GM12878 (cell line): ENCODE measurements at regions not wholly inside any gene's neighbourhood (a gene's known extent, or its start where the extent isn't known, plus 50 kb on each side); places are given as distances from the start of the nearest gene placed in this dataset.

Source experiments
- ATAC-seq: fragments of 200-7000 bp; cut with Tn5 transposase; 3 replicates; pipeline ENCODE4 v1.9.1; 2020; ENCODE audit warnings: mild to moderate bottlenecking, moderate library complexity
- BruUV-seq: library from RNA; stranded (reverse); fragments of 400-500 nt; replicated peaks from 2 replicates; lab custom pipeline; 2021; lab: Mats Ljungman, UMichigan
- CTCF ChIA-PET: fragments of 300-600 bp; sonication (Branson Sonifier 250); formaldehyde crosslinking; extraction: SDS; loops from one replicate; lab custom pipeline; 2021; ENCODE audit warnings: inconsistent platforms; lab: Yijun Ruan, JAX
- POLR2A ChIA-PET: fragments of 350-600 bp; formaldehyde crosslinking; extraction: SDS; loops from one replicate; lab custom pipeline; 2021; ENCODE audit warnings: inconsistent platforms; lab: Charles Lee
- RAD21 ChIA-PET: fragments of 300-600 bp; sonication (Branson Sonifier 250); formaldehyde crosslinking; loops from one replicate; lab custom pipeline; 2023; ENCODE audit warnings: antibody characterized with exemption; ENCODE audit not compliant: unreplicated experiment; lab: Charles Lee
- SMC1A ChIA-PET: fragments of 300-600 bp; sonication (Branson Sonifier 250); formaldehyde crosslinking; loops from one replicate; lab custom pipeline; 2023; ENCODE audit not compliant: unreplicated experiment, uncharacterized antibody; lab: Charles Lee
- DNase-seq: peaks from one replicate; pipeline ENCODE4 v3.0.0-alpha.2; 2011; ENCODE audit warnings: low read depth, low spot score
- FAIRE-seq: peaks from 3 replicates; lab custom pipeline; 2011; peaks lifted over from hg19 to GRCh38; lab: Jason Lieb, UNC
- H2AFZ ChIP-seq: 2 replicates; pipeline ENCODE4 v1.6.0; 2011; ENCODE audit warnings: low read depth, low read length, control low read depth; ENCODE audit not compliant: control insufficient read depth
- H3K27ac ChIP-seq: 2 replicates; pipeline ENCODE4 v1.5.1; 2011; ENCODE audit warnings: control low read depth; ENCODE audit not compliant: control insufficient read depth, insufficient read depth
- H3K27me3 ChIP-seq, 2 experiments: replicated peaks in 1 of 2; 2 replicates each; pipeline versions ENCODE4 v1.6.0 to v1.6.1; 2011; ENCODE audit warnings: low read length in 1 of 2; ENCODE audit not compliant: control insufficient read depth in 2 of 2, insufficient read depth in 2 of 2
- H3K36me3 ChIP-seq, 2 experiments: 2 replicates each; pipeline ENCODE4 v1.5.1; 2011; ENCODE audit warnings: low read length in 1 of 2; ENCODE audit not compliant: control insufficient read depth in 2 of 2, insufficient read depth in 2 of 2
- H3K4me1 ChIP-seq: 2 replicates; pipeline ENCODE4 v1.6.1; 2011; ENCODE audit warnings: mild to moderate bottlenecking, low read length, moderate library complexity, mixed read lengths; ENCODE audit not compliant: control insufficient read depth, insufficient read depth
- H3K4me2 ChIP-seq: 2 replicates; pipeline ENCODE4 v1.6.0; 2011; ENCODE audit warnings: control low read depth; ENCODE audit not compliant: control insufficient read depth, insufficient read depth
- H3K4me3 ChIP-seq: fragments of 200-600 bp; sonication (generic); 2 replicates; pipeline ENCODE4 v1.5.1; 2016
- H3K79me2 ChIP-seq: 2 replicates; pipeline ENCODE4 v1.6.0; 2011; ENCODE audit warnings: low read length; ENCODE audit not compliant: control insufficient read depth, insufficient read depth
- H3K9ac ChIP-seq: 2 replicates; pipeline ENCODE4 v1.8.0; 2011; ENCODE audit warnings: low read length, control low read depth, mixed read lengths; ENCODE audit not compliant: control insufficient read depth, insufficient read depth
- H3K9me3 ChIP-seq: replicated peaks from 3 replicates; pipeline ENCODE4 v1.5.1; 2011; ENCODE audit warnings: mild to moderate bottlenecking, low read length; ENCODE audit not compliant: control insufficient read depth, insufficient read depth
- H4K20me1 ChIP-seq: 2 replicates; pipeline ENCODE4 v1.6.0; 2011; ENCODE audit not compliant: control insufficient read depth, insufficient read depth
- BHLHE40 ChIP-seq, 2 experiments: fragments of 450-650 bp in 1 of 2; IDR thresholded peaks; 2 replicates each; pipeline ENCODE4 v1.6.1; 2011 to 2017; ENCODE audit warnings: low read depth in 2 of 2, borderline replicate concordance in 1 of 2, improper control_type of control experiment in 1 of 2, low read length in 1 of 2, mild to moderate bottlenecking in 1 of 2
- GABPA ChIP-seq: IDR thresholded peaks from 2 replicates; pipeline ENCODE4 v1.6.1; 2014; ENCODE audit warnings: antibody characterized with exemption, low read depth, mild to moderate bottlenecking, inconsistent platforms
- IRF4 ChIP-seq: IDR thresholded peaks from 2 replicates; pipeline ENCODE4 v1.6.1; 2011; ENCODE audit warnings: low read depth, low read length
- KAT2A ChIP-seq: conservative IDR thresholded peaks from 2 replicates; pipeline ENCODE4 v1.6.1; 2011; ENCODE audit warnings: low read depth, low read length; ENCODE audit not compliant: control insufficient read depth
- KDM1A ChIP-seq: fragments of 200-600 bp; sonication (generic); IDR thresholded peaks from 2 replicates; pipeline ENCODE4 v1.6.1; 2016; ENCODE audit warnings: borderline replicate concordance
- MXI1 ChIP-seq: fragments of 150-350 bp; IDR thresholded peaks from 2 replicates; pipeline ENCODE4 v1.6.1; 2011; ENCODE audit warnings: low read depth, mild to moderate bottlenecking, inconsistent platforms, low read length, improper control_type of control experiment
- NBN ChIP-seq: fragments of 450-650 bp; IDR thresholded peaks from 2 replicates; pipeline ENCODE4 v1.6.1; 2016
- POLR2A ChIP-seq: IDR thresholded peaks from 2 replicates; pipeline ENCODE4 v1.6.1; 2011; ENCODE audit warnings: low read depth, mild to moderate bottlenecking, low read length
- RAD21 ChIP-seq: IDR thresholded peaks from 2 replicates; pipeline ENCODE4 v1.6.1; 2011; ENCODE audit warnings: mild to moderate bottlenecking, low read depth, low read length, moderate library complexity; ENCODE audit not compliant: insufficient read depth
- WRNIP1 ChIP-seq: IDR thresholded peaks from 2 replicates; pipeline ENCODE4 v1.6.1; 2011; ENCODE audit warnings: low read depth, low read length, improper control_type of control experiment, borderline replicate concordance
- WGBS: methylation state at CpG from one replicate; pipeline ENCODE4 v1.1.6; 2016; ENCODE audit warnings: low lambda C conversion rate; ENCODE audit not compliant: insufficient replicate concordance, insufficient coverage; ENCODE audit errors: missing lambda C conversion rate; 5-methylcytosine and 5-hydroxymethylcytosine counted together
- in situ Hi-C: fragments of 300-500 bp; cut with MboI; formaldehyde crosslinking; loops from 9 replicates; pipeline ENCODE4 v1.14.3; 2018; ENCODE audit warnings: mixed read lengths
- intact Hi-C: fragments of 100-400 bp; cut with micrococcal nuclease; formaldehyde crosslinking; loops from one replicate; pipeline ENCODE4 v1.14.2; 2022; ENCODE audit not compliant: unreplicated experiment

GRCh38 chr3:127077068-127077467 is 94.2 kb downstream of the PLXNA1 start:
- Histone ChIP-seq H3K4me1 (peaks cover 12% of the 10 kb centered on the region), H4K20me1 (no peaks in the 10 kb centered on the region), H3K4me3 (no peak overlapping the region), H3K27me3 (peaks cover 0 to 3% of the 10 kb centered on the region in 2 experiments; a peak in 1 of 4 replicates), H3K4me2 (no peak overlapping the region), H3K79me2 (no peaks in the 10 kb centered on the region), H2AFZ (no peak overlapping the region), H3K9ac (no peak overlapping the region), H3K36me3 (no peaks in the 10 kb centered on the region), H3K27ac (no peak overlapping the region), H3K9me3 (peaks cover 4% of the 10 kb centered on the region; the same call in 1 of the 3 replicates)
- POLR2A ChIA-PET = no interaction called here
- DNase-seq (no peak), FAIRE-seq (no peak), ATAC-seq (no peak)
- intact Hi-C loops = no loop called here
- SMC1A ChIA-PET = no interaction called here
- no TSS peak for BruUV-seq
- in situ Hi-C loops = no loop called here
- WGBS = 66% methylated on average over 9 of the region's 10 CpGs
- TF ChIP-seq IRF4 = no peak
- no peak for TF ChIP-seq MXI1
- no peak for TF ChIP-seq POLR2A
- TF ChIP-seq KAT2A = no peak
- no peak for TF ChIP-seq BHLHE40 (IDR thresholded peaks at IDR 0.05; ENCODE audit: borderline replicate concordance in 1 of 2, low read depth in 2 of 2, low read length in 1 of 2)
- no peak for TF ChIP-seq KDM1A
- TF ChIP-seq GABPA = no peak
- TF ChIP-seq WRNIP1 = no peak
- TF ChIP-seq NBN = no peak
- TF ChIP-seq RAD21 = no peak
- RAD21 ChIA-PET = no interaction called here
- CTCF ChIA-PET = interaction anchor here (0.9 kb wide), 1 partner anchor 87 kb away, joined by 3 read pairs; no protein-coding TSS in a partner anchor
